HG03280 (cell line): ENCODE measurements at regions not wholly inside any gene's neighbourhood (a gene's known extent, or its start where the extent isn't known, plus 50 kb on each side); places are given as distances from the start of the nearest gene placed in this dataset.

ENCODE experiments used
- ATAC-seq: cut with Tn5 transposase; IDR thresholded peaks from one replicate; pipeline ENCODE4 v1.9.1; 2021; ENCODE audit warnings: mild to moderate bottlenecking, moderate library complexity; ENCODE audit not compliant: unreplicated experiment

DNA sequence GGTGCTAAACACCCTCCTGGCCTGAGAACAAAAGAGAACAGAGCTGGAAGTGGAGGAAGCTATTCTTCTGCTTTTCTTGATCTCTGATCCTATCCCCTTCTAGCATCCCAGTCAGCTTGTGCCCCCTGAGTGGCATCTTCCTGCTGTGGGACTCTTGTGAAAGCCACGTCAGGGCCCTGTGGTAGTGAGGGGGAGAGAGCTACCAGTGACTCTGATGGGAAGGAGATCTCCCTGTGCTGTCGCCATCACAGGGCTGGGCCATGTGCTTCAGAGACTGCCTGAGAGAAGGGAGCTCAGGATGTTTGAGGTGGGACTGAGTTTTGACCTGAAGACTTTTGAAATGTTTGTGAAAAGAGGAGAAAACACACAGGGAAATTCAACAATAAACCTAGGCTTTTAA, 107.6 kb upstream of the FUT8 start:
- ATAC-seq: no peak

DNA sequence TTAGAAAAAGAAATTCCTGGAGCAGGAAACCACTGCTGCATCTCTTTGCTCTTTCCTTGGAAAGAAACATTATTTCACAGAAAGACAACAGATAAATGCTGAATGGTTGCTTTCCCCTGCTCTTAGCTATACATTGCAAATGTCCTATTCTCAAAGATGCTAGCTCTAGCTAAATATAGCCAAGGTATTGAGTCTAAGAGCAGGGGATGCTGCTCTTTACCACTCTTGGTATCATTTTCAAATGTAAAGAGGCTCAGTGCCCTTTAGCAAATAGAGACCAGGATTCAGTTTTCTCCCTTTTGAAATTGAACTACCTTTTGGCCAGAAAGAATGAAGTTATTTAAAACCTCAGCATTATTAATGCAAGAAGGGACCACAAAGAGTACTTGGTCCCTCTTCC, 104.0 kb upstream of the FUT8 start:
- ATAC-seq: no peak

DNA sequence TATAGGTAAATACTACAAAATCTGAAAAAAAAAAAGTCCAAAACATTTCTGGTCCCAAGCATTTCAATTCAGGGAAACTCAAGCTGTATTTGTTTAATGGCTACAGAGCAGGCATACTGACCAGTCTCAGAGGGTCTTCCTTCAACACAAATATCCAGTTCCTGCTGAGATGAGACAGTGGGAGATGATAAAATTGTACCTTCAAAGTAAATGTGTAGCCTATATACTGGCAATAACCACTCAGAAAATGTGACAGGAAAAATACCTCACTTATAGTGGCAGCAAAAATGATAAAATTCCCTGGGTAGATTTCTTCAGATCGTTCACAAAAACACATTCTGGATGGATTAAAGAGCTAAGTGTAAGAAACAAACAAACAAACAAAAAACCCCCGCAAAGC, 102.0 kb upstream of the FUT8 start:
- ATAC-seq: no peak

DNA sequence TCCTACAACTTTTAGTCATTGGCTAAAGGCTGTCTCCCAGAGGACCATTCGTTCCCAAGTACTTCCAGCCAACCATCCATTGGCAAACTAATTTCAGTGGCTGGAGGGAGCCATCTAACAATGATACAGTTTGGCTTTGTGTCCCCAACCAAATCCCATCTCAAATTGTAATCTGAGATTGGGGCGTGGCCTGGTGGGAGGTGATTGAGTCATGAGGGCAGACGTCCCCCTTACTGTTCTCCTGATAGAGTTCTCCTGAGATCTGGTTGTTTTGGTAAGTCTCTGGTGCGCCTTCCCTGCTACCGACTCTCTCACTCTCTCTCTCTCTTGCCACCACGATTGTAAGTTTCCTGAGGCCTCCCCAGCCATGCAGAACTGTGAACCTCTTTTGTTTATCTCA, 99.7 kb upstream of the FUT8 start:
- no peak for ATAC-seq

DNA sequence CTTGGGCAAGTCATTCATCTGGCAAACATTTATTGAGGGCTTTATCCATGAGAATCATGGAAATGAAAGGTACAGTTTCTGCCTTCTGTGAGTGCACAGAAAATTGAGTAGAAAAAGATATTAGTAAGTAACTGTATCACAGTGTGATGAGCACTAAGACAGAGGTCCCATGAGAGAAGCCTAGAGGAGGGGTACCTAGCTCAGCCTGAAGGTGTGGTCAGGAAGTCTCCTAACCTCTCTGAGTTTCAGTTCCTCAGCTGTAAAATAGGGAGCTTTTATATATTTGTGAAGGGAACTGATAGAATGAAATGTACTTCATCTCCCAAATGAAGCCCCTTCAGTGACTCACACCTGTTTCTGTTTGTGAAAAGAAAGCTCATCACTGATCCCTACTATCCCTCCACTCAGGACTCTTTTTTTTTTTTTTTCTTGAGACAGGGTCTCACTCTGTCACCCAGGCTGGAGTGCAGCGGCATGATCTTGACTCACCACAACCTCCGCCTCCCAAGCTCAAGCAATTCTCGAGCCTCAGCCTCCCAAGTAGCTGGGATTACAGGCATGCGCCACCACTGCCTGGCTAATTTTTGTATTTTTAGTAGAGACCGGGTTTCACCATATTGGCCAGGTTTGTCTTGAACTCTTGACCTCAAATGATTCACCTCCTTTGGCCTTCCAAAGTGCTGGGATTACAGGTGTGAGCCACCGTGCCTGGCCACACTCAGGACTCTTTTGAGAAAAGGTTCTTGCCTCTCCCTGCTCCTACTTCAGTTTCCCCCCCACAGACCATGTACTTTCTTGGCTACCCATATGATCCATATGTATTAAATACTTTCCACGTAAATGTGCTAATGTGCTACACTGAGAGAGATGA, 93.7 kb upstream of the FUT8 start:
- peak; percentile 51 for ATAC-seq

DNA sequence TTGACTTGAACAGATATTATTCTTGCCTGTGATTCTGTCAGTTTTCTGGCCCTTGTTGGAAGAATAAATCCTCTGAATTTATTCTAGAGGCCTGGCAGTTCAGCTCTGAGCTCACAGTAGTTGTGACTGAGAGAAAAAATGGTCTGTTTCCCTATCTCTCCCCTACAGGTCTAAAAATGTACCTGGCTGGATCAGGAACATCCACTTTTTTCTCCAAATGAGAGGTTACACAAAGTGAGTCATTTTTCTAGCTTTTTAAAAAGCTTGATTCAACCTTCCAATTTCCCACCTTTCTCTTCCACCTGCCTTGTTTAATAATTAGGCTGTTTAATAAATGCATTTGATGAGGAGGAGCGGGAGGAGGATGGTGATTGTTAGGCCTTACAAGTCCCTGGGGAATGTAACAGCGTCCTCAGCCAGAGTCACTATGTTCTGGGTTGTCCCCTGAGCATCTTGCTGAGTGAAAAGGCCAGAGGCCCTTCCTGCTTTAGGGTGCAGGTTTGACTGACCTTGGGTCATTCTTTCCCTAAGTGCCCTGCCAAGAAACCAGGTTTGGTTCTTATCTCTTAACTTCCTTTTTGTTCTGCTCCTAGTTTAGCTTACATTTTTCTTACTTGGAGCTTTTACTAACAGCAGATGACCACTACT, 91.7 kb upstream of the FUT8 start:
- ATAC-seq: no peak

DNA sequence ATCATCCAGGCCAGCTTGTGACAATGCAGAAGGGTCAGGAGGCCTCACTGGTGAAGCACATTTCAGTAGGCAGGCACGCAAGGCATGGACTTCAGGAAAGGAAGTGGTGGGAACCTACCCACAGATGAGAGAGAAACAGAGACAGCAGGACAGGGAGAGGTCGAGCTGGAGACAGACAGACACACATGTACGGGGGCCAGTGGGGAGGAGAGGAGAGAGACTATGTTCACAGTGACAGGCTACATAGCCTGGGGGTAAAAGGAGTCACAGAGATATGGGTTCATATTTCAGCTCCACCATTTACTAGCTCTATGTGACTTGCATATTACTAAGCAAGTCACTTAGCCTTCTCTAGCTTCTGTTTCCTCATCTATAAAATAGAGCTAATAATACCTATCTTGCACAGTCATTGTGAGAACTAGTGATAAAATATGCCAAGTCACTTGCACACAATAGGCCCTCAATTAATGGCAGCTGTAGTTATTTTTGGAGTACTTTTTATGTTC, 91.1 kb upstream of the FUT8 start:
- no peak for ATAC-seq

DNA sequence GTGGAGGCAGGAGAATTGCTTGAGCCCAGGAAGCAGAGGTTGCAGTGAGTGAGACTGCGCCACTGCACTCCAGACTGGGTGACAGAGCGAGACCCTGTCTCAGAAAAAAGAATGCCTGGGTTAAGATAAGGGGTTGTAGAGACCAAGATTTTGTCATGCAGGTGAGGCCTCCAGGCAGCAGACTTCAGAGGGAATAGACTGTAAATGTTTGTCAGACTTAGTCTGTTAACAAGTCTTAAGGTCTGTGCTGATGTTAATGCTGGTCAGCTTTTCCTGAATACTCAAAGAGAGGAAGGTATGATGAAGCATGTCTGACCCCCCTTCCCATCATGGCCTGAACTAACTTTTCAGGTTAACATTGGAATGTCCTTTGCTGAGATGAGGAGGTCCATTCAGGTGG, 83.0 kb upstream of the FUT8 start:
- ATAC-seq: no peak

DNA sequence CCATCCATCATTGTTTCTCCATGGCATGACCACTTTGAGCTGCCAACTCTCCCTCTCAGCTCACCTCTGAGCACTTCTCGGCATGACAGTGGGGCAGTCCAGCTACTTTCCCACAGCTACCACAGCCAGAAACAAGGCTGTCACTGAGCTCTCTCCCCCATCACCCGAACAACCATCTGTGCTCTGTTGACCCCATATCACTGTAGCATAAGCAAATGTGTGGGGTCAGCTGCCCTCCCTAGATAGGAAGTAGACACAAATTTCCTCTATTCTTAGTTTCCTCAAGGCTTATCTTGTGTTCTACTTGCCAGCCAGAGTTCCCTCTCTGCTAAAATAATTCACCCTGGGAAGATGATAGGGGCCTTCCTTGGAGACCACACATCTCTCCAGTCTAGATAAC, 82.6 kb upstream of the FUT8 start:
- ATAC-seq: no peak

DNA sequence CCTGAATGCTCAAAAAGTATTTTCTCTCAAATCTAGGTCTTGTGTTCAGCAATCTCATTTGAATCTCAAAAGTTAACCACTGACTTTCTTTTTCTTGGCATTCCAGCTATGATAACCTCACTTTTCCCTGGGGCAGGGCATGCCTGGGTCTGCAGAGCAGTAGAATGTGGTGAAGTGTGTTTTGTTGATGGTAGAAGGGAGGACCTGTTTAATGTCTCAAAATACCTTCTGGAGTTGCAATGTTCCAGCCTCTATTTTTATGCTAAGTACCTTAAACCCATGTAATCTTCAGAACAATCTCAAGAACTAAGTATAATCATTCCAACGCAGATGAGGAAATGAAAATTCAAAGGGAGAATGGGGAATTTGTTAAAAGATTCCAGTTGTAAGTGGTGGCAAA, 82.1 kb upstream of the FUT8 start:
- ATAC-seq: no peak

DNA sequence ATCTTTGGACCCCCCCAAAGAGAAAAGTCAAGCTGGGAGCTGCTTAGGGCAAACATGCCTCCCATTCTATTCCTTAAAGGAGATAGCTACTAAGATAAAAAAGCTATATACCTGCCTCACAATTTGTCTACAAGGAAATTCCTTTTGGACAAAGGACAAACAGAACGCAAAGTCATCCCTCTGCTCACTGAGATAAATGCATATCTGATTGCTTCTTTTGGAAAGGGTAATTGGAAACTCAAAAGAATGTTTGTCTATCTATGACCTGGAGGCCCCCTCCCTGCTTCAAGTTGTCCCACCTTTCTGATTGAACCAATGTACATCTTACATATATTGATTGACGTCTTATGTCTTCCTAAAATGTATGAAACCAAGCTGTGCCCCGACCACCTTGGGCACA, 80.9 kb upstream of the FUT8 start:
- ATAC-seq: no peak

DNA sequence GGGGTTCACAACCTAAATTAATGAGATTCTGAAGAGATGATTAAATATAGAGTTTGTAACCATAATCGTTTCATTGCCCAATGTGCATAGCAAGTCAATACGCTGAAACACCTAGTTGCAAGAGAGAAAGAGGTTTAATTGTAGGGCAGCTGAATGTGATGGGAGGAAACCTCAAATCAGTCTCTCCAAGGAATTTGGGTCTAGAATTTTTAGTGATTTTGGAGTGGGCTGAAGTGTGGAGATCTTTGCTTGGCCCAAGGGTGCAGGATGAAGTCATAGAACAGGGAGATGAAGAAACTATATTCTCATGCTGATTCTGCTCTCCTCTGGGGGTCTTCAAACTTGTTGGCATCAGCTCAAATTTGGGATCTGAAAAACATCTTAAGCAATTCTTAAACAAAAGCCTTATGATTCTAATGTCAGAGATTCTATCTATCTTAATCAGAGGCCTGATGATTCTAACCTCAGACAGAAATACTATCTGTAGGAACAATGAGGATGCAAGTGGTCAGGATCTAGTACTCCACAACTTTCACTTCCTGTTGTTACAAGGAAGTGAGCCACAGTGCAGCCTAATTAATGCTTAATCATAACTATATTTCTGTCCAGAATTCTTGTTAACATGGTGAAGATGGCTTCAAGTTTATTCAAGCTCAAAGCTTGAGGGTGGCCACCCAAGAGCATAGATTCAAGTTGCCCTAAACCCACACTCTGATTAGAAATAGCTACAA, 80.2 kb upstream of the FUT8 start:
- ATAC-seq: no peak

DNA sequence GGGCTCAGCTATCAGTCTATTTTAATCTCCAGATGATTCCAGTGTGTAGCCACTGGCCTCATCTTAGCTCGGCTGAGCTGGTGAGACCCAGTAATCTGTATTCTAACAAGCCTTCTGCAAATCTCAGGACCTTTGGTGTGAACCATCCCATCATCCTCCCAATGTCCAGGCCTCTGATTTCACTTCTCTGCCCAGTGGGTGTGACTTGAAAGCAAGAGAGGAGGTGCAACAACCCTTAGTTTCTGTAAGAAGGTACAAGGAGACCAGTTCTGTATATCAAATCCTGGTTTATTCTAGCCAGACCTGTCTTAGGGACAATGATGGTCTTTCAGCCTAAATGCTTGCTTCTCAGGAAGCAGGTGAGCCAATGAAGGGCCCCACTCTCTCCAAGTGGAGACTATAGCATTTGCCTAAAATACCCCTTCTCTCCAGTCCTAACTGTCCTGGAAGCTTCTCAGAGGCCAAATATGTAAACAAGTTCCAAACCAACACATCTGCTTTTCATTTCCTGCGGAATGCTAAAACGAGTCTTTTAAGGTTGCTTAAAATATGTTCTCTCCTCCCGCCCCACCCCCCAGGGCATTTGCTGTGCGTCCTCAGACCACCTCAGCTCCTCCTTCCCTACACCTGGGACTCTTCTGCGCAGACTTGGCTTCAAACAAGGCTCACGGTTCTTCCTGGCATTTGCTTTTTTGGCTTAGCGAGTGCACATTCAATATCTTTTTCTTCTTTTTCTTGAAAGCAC, 78.4 kb upstream of the FUT8 start:
- ATAC-seq: no peak

DNA sequence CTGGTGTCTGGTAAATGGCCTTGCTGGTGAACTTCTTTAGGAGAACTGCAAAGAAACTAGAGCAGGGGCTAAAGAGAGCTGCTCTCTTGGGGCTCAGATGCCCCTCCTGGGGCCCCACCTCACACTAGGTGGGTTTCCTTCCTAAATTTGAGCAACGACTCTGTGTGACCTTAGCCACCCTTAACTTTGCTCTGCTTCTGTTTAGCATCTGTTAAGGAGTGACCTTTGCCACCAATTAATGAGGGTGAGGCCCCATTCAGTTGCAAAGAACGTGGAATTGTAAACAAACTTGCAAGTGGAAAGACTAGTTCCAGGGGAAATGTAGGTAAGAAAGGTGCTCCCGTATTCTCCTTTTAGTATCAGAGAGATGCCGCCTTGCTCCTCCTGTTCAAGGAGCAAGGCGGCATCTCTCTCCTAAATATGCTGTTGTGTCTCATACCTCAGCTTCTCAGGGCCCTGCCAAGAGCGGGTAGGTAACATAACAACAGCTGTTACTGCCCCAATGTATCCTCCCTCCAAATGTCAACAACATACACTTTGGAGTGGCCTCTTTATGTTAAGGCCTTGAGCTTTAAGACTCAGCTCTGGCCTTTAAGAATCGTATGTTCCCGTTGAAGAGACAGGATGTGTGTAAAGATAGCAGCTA, 77.6 kb upstream of the FUT8 start:
- no peak for ATAC-seq

DNA sequence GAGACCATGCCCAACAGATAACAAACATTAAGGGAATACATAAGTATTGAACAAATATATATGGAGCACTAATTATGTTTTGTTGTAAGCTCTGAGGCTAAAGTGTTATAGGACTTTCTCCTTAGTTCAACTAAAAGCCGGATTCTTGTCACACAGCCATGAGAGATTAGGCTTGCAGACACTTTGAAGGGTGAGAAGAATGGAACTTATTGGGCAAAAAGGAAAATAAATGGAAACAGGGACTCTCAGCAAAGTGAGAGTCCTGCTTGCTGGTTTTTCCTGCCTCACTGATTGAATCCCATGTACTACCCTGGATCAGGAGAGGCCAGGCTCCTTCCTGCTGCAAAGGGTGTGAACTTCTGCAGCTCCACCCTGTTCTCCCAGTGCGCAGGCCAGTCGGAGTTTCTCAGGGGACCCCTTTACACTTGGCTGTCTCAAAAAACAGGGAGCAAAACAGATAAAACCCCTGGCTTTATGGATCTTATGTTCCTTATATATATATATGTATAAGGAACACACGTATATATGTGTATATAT, 77.1 kb upstream of the FUT8 start:
- no peak for ATAC-seq

DNA sequence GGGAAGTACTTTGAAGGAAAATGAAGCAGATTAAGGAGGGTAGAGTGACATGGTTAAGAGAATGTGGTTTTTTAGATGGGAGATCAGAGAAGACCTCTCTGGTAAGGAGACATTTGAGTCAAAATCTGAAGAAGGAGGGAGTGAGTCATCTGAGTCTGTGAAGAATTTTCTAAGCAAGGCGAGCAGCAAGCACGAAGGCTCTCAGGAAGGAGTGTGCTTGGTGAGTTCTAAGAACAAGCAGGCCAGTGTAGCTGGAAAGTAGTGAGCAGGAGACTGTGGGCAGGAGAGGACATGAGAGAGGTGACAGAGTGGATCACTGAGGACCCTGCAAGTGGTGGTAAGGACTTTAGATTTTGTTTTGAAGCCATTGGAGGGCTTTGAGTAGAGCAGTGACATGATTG, 76.3 kb upstream of the FUT8 start:
- ATAC-seq: no peak

DNA sequence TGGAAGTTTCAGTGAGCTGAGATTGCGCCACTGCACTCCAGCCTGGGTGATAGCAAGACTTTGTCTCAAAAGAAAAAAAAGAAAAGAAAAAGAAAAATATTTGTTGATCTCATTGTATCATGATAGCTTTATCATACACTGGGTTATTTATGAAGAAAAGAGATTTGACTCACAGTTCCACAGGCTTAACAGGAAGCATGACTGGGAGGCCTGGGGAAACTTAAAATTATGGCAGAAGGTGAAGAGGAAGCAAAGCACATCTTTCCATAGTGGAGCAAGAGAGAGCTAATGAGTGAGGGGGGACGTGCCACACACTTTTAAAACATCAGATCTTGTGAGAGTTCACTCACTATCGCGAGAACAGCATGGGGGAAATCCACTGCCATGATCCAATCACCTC, 72.7 kb upstream of the FUT8 start:
- no peak for ATAC-seq

DNA sequence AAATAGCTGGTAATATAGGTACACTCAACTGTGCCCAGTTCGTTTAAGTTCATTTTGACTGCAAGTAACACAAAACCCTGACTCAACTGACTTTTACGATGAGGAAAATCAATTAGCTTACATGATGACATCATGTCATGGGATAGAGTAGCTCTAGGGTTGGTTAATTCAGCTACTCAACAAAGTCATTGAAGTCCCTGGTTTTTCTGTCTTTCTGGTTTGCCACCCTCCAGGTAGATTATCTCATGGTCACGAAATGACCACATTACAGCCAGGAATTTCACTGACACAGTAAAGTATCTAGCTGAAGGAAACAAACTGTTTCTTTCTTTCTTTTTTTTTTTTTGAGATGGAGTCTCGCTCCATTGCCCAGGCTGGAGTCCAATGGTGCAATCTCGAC, 68.5 kb upstream of the FUT8 start:
- ATAC-seq: no peak

DNA sequence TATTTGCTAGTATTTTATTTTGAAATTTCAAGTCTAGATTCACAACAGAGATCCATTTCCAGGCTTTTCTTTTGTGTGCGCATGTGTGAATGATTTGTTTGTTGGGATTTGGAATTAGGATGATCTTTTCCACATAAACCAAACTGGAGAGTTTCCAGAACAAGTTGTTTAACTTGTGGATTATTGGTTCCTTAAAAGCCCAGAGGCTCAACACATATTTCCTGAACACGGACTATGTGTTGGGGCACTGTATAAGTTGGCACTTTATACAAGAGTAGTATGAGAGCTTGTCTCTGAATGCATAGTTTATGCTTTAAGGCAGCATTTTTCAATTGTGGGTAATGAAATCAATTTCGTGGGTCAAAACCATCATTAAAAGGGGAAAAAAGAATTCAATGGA, 67.3 kb upstream of the FUT8 start:
- ATAC-seq: no peak

DNA sequence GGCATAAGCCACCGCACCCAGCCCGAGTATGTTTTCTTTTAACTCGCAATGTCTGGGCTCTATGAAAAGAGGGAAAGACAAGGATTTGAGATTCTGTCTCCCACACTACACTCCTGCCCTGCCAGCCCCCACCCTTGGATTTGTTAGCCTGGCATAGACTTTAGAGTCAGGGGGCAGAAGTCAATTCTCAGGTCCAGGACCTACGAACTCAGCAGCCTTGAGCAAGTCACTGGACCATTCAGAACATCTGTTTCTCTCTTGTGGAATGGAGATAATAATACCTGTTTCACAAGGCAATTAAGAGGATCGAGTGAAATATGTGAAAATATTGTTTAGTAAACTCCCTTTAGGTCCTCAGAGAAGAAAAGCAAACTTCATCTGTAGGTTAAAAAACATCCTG, 66.1 kb upstream of the FUT8 start:
- no peak for ATAC-seq
